KMS-11 (cell line): ENCODE measurements at regions not wholly inside any gene's neighbourhood (a gene's known extent, or its start where the extent isn't known, plus 50 kb on each side); places are given as distances from the start of the nearest gene placed in this dataset.

Experiments used
- H2AFZ ChIP-seq: fragments of 200-600 bp; sonication (generic); 2 replicates; pipeline ENCODE4 v1.6.1; 2016; ENCODE audit warnings: antibody characterized with exemption, mixed run types, low read depth
- H3K27ac ChIP-seq: fragments of 200-600 bp; sonication (generic); 2 replicates; pipeline ENCODE4 v1.6.1; 2016; ENCODE audit warnings: mild to moderate bottlenecking, mixed run types
- H3K27me3 ChIP-seq: fragments of 200-600 bp; sonication (generic); 2 replicates; pipeline ENCODE4 v1.6.1; 2017; ENCODE audit warnings: mild to moderate bottlenecking, low read depth, mixed run types, moderate library complexity; ENCODE audit not compliant: insufficient read depth
- H3K36me3 ChIP-seq: fragments of 200-600 bp; sonication (generic); 2 replicates; pipeline ENCODE4 v1.6.1; 2017; ENCODE audit warnings: mild to moderate bottlenecking, mixed run types; ENCODE audit not compliant: insufficient read depth
- H3K4me1 ChIP-seq: fragments of 200-600 bp; sonication (generic); 2 replicates; pipeline ENCODE4 v1.6.1; 2016; ENCODE audit warnings: mild to moderate bottlenecking, low read depth, mixed run types; ENCODE audit not compliant: poor library complexity, severe bottlenecking
- H3K4me2 ChIP-seq: fragments of 200-600 bp; sonication (generic); 2 replicates; pipeline ENCODE4 v1.7.0; 2016; ENCODE audit warnings: mild to moderate bottlenecking, mixed run types
- H3K4me3 ChIP-seq: fragments of 200-600 bp; sonication (generic); IDR thresholded peaks from 2 replicates; pipeline ENCODE4 v1.6.1; 2017; ENCODE audit warnings: low read depth, low read length, mixed read lengths; ENCODE audit not compliant: insufficient read depth
- H3K79me2 ChIP-seq: fragments of 200-600 bp; sonication (generic); 2 replicates; pipeline ENCODE4 v1.6.1; 2016; ENCODE audit warnings: low read depth, mixed run types; ENCODE audit not compliant: insufficient read depth
- H3K9ac ChIP-seq: fragments of 200-600 bp; sonication (generic); 2 replicates; pipeline ENCODE4 v1.6.1; 2016; ENCODE audit warnings: mild to moderate bottlenecking, mixed run types
- H4K20me1 ChIP-seq: fragments of 200-600 bp; sonication (generic); 2 replicates; pipeline ENCODE4 v1.6.1; 2016; ENCODE audit warnings: mild to moderate bottlenecking, mixed run types; ENCODE audit not compliant: insufficient read depth
- TF ChIP-seq, protein P1 (sequence below): fragments of 200-600 bp; sonication (generic); conservative IDR thresholded peaks from 2 replicates; pipeline ENCODE4 v1.6.1; 2017; ENCODE audit warnings: low read depth, mild to moderate bottlenecking, antibody characterized with exemption, low read length, moderate library complexity, mixed read lengths

GRCh38 chr3:30201715-30202114 is 404.7 kb upstream of the TGFBR2 start:
- Histone ChIP-seq H3K27me3 (no peaks in the 10 kb centered on the region), H3K79me2 (no peaks in the 10 kb centered on the region), H4K20me1 (no peaks in the 10 kb centered on the region), H2AFZ (no peak overlapping the region), H3K9ac (no peak overlapping the region), H3K4me2 (no peak overlapping the region), H3K36me3 (no peaks in the 10 kb centered on the region), H3K4me3 (no peak overlapping the region), H3K4me1 (no peaks in the 10 kb centered on the region), H3K27ac (no peak overlapping the region)
- TF ChIP-seq, protein P1, sequence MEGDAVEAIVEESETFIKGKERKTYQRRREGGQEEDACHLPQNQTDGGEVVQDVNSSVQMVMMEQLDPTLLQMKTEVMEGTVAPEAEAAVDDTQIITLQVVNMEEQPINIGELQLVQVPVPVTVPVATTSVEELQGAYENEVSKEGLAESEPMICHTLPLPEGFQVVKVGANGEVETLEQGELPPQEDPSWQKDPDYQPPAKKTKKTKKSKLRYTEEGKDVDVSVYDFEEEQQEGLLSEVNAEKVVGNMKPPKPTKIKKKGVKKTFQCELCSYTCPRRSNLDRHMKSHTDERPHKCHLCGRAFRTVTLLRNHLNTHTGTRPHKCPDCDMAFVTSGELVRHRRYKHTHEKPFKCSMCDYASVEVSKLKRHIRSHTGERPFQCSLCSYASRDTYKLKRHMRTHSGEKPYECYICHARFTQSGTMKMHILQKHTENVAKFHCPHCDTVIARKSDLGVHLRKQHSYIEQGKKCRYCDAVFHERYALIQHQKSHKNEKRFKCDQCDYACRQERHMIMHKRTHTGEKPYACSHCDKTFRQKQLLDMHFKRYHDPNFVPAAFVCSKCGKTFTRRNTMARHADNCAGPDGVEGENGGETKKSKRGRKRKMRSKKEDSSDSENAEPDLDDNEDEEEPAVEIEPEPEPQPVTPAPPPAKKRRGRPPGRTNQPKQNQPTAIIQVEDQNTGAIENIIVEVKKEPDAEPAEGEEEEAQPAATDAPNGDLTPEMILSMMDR, result no peak

DNA sequence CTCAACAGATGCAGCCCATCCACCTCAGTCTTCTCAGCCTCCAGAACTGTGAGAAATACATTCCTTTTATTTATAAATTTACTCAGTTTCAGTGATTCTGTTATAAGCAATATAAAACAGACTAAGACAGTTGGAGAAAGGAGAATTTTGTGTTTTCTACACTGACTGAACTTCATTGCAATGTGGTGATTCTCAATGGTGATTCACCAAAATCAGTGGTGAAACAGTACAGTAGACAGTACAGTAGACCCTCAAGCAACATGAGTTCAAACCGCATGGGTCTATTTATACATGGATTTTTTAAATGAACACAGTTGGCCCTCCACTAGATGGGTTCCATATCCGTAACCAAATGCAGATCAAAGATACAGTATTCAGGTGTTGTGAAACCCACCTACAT is 403.1 kb upstream of the TGFBR2 start:
- Histone ChIP-seq H3K4me1 (no peaks in the 10 kb centered on the region), H4K20me1 (no peaks in the 10 kb centered on the region), H3K4me2 (no peak overlapping the region), H3K27me3 (no peaks in the 10 kb centered on the region), H3K27ac (no peak overlapping the region), H3K36me3 (no peaks in the 10 kb centered on the region), H2AFZ (no peak overlapping the region), H3K4me3 (no peak overlapping the region), H3K9ac (no peak overlapping the region), H3K79me2 (no peaks in the 10 kb centered on the region)
- TF ChIP-seq, protein P1, result no peak

- Histone ChIP-seq H3K4me3 (no peak overlapping the region), H3K27me3 (no peaks in the 10 kb centered on the region), H3K9ac (no peak overlapping the region), H3K4me2 (no peak overlapping the region), H3K79me2 (no peaks in the 10 kb centered on the region), H3K27ac (no peak overlapping the region), H4K20me1 (no peaks in the 10 kb centered on the region), H2AFZ (no peak overlapping the region), H3K4me1 (no peaks in the 10 kb centered on the region), H3K36me3 (no peaks in the 10 kb centered on the region)
- TF ChIP-seq, protein P1, result no peak
Measured at GRCh38 chr3:30204126-30204525, 402.3 kb upstream of the TGFBR2 start.

- Histone ChIP-seq H4K20me1 (no peaks in the 10 kb centered on the region), H3K4me3 (no peak overlapping the region), H3K79me2 (no peaks in the 10 kb centered on the region), H3K9ac (no peak overlapping the region), H3K36me3 (no peaks in the 10 kb centered on the region), H3K27me3 (no peaks in the 10 kb centered on the region), H3K4me1 (no peaks in the 10 kb centered on the region), H3K4me2 (no peak overlapping the region), H2AFZ (no peak overlapping the region), H3K27ac (no peak overlapping the region)
- TF ChIP-seq, protein P1, result no peak
Measured at GRCh38 chr3:30206051-30206450, 400.4 kb upstream of the TGFBR2 start.
